OCI-LY1 (cell line): ENCODE measurements at regions not wholly inside any gene's neighbourhood (a gene's known extent, or its start where the extent isn't known, plus 50 kb on each side); places are given as distances from the start of the nearest gene placed in this dataset.

Experiments used
- H2AFZ ChIP-seq: fragments of 200-600 bp; sonication (generic), shearing (Covaris generic); 2 replicates; pipeline ENCODE4 v1.6.0; 2014; ENCODE audit warnings: antibody characterized with exemption, mild to moderate bottlenecking, low read length
- H3F3A ChIP-seq: fragments of 200-600 bp; sonication (generic), shearing (Covaris generic); 2 replicates; pipeline ENCODE4 v1.6.0; 2014; ENCODE audit warnings: mild to moderate bottlenecking, antibody characterized with exemption, low read length, moderate library complexity; ENCODE audit not compliant: insufficient read depth
- H3K27ac ChIP-seq: fragments of 200-600 bp; sonication (generic); 2 replicates; pipeline ENCODE4 v1.5.1; 2014; ENCODE audit warnings: low read length, mixed run types, mild to moderate bottlenecking, low read depth; ENCODE audit not compliant: poor library complexity, severe bottlenecking
- H3K27me3 ChIP-seq: fragments of 200-600 bp; sonication (generic); 2 replicates; pipeline ENCODE4 v1.6.0; 2014; ENCODE audit warnings: antibody characterized with exemption, mild to moderate bottlenecking, low read length, moderate library complexity; ENCODE audit not compliant: insufficient read depth
- H3K36me3 ChIP-seq: fragments of 200-600 bp; sonication (generic); 2 replicates; pipeline ENCODE4 v1.6.1; 2014; ENCODE audit warnings: mild to moderate bottlenecking, antibody characterized with exemption, low read length, moderate library complexity, mixed read lengths; ENCODE audit not compliant: insufficient read depth
- H3K4me1 ChIP-seq: fragments of 200-600 bp; sonication (generic); 2 replicates; pipeline ENCODE4 v1.5.1; 2014; ENCODE audit warnings: mild to moderate bottlenecking, low read length, moderate library complexity; ENCODE audit not compliant: insufficient read depth, severe bottlenecking
- H3K4me2 ChIP-seq: fragments of 200-600 bp; sonication (generic), shearing (Covaris generic); 2 replicates; pipeline ENCODE4 v1.6.1; 2014; ENCODE audit warnings: low read length
- H3K4me3 ChIP-seq: fragments of 200-600 bp; sonication (generic); 2 replicates; pipeline ENCODE4 v1.5.1; 2014; ENCODE audit warnings: low read length, low read depth, mild to moderate bottlenecking, mixed read lengths; ENCODE audit not compliant: poor library complexity, severe bottlenecking
- H3K79me2 ChIP-seq: fragments of 200-600 bp; shearing (Covaris generic); 2 replicates; pipeline ENCODE4 v1.6.1; 2016; ENCODE audit warnings: mixed run types, low read length, mixed read lengths; ENCODE audit not compliant: insufficient read depth
- H3K9ac ChIP-seq: fragments of 200-600 bp; sonication (generic), shearing (Covaris generic); 2 replicates; pipeline ENCODE4 v1.6.1; 2014; ENCODE audit warnings: mild to moderate bottlenecking, low read length, mixed read lengths
- H3K9me2 ChIP-seq: fragments of 200-600 bp; sonication (generic), shearing (Covaris generic); 2 replicates; pipeline ENCODE4 v1.6.1; 2014; ENCODE audit warnings: low read depth, mild to moderate bottlenecking, low read length, mixed read lengths
- H3K9me3 ChIP-seq: fragments of 200-600 bp; shearing (Covaris generic); 2 replicates; pipeline ENCODE4 v1.6.1; 2014; ENCODE audit warnings: low read length, mixed read lengths
- H4K20me1 ChIP-seq: fragments of 200-600 bp; sonication (generic), shearing (Covaris generic); 2 replicates; pipeline ENCODE4 v1.6.0; 2016; ENCODE audit warnings: mild to moderate bottlenecking, low read length; ENCODE audit not compliant: insufficient read depth
- EZH2 ChIP-seq: fragments of 200-600 bp; sonication (generic), shearing (Covaris generic); IDR thresholded peaks from 2 replicates; pipeline ENCODE4 v1.8.0; 2017; ENCODE audit warnings: borderline replicate concordance, mixed run types, mild to moderate bottlenecking, antibody characterized with exemption, low read length, moderate library complexity, mixed read lengths
- TF ChIP-seq, protein P1 (sequence below): fragments of 200-600 bp; sonication (generic), shearing (Covaris generic); IDR thresholded peaks from 2 replicates; pipeline ENCODE4 v1.5.1; 2017; ENCODE audit warnings: mild to moderate bottlenecking, antibody characterized with exemption, low read length, moderate library complexity, mixed read lengths

DNA sequence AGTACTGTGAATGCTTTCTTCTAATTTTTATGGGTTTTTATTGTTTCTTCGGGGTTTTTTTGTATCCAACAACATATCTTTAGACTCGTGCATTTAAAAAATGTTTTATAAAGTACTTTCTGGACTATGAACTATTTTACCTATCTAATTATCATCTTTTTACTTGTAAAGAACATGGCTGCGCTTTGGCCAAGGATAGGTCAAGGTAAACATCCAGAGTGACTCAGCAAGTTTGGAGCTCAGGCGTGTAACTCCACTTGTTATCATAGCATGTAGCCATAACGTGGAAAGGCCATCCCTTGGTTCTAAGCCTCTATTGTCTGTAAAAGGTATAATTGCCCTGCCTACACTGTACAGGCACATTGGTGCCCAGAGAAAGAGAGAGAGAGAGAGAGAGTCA lies 818.0 kb upstream of the GOT2 start:
- Histone ChIP-seq H3K9me2 (no peaks in the 10 kb centered on the region), H3K4me1 (no peaks in the 10 kb centered on the region), H3K9me3 (no peaks in the 10 kb centered on the region), H3K9ac (no peak overlapping the region), H3K36me3 (no peaks in the 10 kb centered on the region), H3K27me3 (no peaks in the 10 kb centered on the region), H4K20me1 (no peaks in the 10 kb centered on the region), H3K4me3 (no peak overlapping the region), H3K4me2 (no peak overlapping the region), H3K79me2 (no peaks in the 10 kb centered on the region), H3K27ac (no peak overlapping the region), H3F3A (no peaks in the 10 kb centered on the region), H2AFZ (no peak overlapping the region)
- TF ChIP-seq, protein P1, sequence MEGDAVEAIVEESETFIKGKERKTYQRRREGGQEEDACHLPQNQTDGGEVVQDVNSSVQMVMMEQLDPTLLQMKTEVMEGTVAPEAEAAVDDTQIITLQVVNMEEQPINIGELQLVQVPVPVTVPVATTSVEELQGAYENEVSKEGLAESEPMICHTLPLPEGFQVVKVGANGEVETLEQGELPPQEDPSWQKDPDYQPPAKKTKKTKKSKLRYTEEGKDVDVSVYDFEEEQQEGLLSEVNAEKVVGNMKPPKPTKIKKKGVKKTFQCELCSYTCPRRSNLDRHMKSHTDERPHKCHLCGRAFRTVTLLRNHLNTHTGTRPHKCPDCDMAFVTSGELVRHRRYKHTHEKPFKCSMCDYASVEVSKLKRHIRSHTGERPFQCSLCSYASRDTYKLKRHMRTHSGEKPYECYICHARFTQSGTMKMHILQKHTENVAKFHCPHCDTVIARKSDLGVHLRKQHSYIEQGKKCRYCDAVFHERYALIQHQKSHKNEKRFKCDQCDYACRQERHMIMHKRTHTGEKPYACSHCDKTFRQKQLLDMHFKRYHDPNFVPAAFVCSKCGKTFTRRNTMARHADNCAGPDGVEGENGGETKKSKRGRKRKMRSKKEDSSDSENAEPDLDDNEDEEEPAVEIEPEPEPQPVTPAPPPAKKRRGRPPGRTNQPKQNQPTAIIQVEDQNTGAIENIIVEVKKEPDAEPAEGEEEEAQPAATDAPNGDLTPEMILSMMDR: no peak
- no peak for TF ChIP-seq EZH2

GRCh38 chr16:59545721-59546120 lies 811.6 kb upstream of the GOT2 start:
- H3K9ac ChIP-seq: no peak overlapping the region
- no peaks in the 10 kb centered on the region for H3K79me2 ChIP-seq
- H2AFZ ChIP-seq: no peak overlapping the region
- H3K4me1 ChIP-seq: no peaks in the 10 kb centered on the region
- H4K20me1 ChIP-seq: no peaks in the 10 kb centered on the region
- H3K9me2 ChIP-seq: no peaks in the 10 kb centered on the region
- no peak overlapping the region for H3K4me2 ChIP-seq
- H3K36me3 ChIP-seq: no peaks in the 10 kb centered on the region
- TF ChIP-seq EZH2: no peak
- TF ChIP-seq, protein P1: no peak
- no peaks in the 10 kb centered on the region for H3K9me3 ChIP-seq
- no peak overlapping the region for H3K4me3 ChIP-seq
- no peak overlapping the region for H3K27ac ChIP-seq
- H3K27me3 ChIP-seq: no peaks in the 10 kb centered on the region
- no peaks in the 10 kb centered on the region for H3F3A ChIP-seq

DNA sequence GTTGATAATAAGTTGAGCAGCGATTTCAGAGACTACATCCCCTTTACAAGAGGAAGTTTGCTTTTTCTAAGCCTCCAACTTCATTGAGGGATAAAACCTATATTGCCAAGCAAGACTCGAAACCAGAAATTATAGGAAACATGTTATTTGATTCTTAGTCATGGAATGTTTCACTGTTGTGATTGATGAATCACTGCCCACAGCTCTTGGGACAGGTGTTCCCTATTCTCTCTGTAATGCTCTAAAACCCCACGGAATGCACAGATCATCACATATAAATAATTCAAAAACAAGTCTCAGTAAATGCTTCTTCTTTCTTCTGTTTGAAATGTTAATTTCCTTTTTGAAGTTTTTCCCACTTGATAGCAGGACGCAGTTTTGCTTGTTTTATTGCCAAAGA lies 809.5 kb upstream of the GOT2 start:
- no peaks in the 10 kb centered on the region for H4K20me1 ChIP-seq

More for the DNA sequence above, 809.5 kb upstream of the GOT2 start:
- no peak overlapping the region for H3K4me2 ChIP-seq
- no peak overlapping the region for H2AFZ ChIP-seq
- H3K79me2 ChIP-seq: no peaks in the 10 kb centered on the region
- no peaks in the 10 kb centered on the region for H3K9me2 ChIP-seq
- no peak overlapping the region for H3K4me3 ChIP-seq
- H3K36me3 ChIP-seq: no peaks in the 10 kb centered on the region
- H3K27ac ChIP-seq: no peak overlapping the region
- no peaks in the 10 kb centered on the region for H3K4me1 ChIP-seq
- H3F3A ChIP-seq: no peaks in the 10 kb centered on the region
- TF ChIP-seq EZH2: no peak
- TF ChIP-seq, protein P1: no peak
- no peaks in the 10 kb centered on the region for H3K9me3 ChIP-seq
- H3K27me3 ChIP-seq: no peaks in the 10 kb centered on the region
- H3K9ac ChIP-seq: no peak overlapping the region
